IMR-90 (cell line): ENCODE measurements at regions not wholly inside any gene's neighbourhood (a gene's known extent, or its start where the extent isn't known, plus 50 kb on each side); places are given as distances from the start of the nearest gene placed in this dataset.

Source experiments
- ATAC-seq: fragments of 200-7000 bp; cut with Tn5 transposase; 2 replicates; pipeline ENCODE4 v1.9.1; 2020; ENCODE audit warnings: low read depth, mild to moderate bottlenecking, moderate library complexity
- BruUV-seq: library from RNA; stranded (reverse); fragments of 400-500 nt; replicated peaks from 2 replicates; lab custom pipeline; 2021; lab: Mats Ljungman, UMichigan
- CTCF ChIA-PET: fragments of 300-600 bp; formaldehyde crosslinking; extraction: SDS; loops from one replicate; lab custom pipeline; 2021; ENCODE audit warnings: antibody characterized with exemption; lab: Yijun Ruan, JAX
- POLR2A ChIA-PET: fragments of 300-600 bp; sonication (Branson Sonifier 250); formaldehyde crosslinking; loops from one replicate; lab custom pipeline; 2022; ENCODE audit warnings: antibody characterized with exemption; ENCODE audit not compliant: unreplicated experiment; lab: Charles Lee
- DNase-seq: peaks from one replicate; pipeline ENCODE4 v3.0.0; 2013
- H2AFZ ChIP-seq: replicated peaks from 2 replicates; pipeline ENCODE3; 2013; ENCODE audit warnings: low read length, mild to moderate bottlenecking; ENCODE audit not compliant: poor library complexity
- H2AK5ac ChIP-seq: 2 replicates; pipeline ENCODE4 v1.6.1; 2013; ENCODE audit warnings: low read depth, low read length, inconsistent platforms
- H2AK9ac ChIP-seq: replicated peaks from 2 replicates; pipeline ENCODE3; 2013; ENCODE audit warnings: mild to moderate bottlenecking, low read depth, low read length, moderate library complexity; ENCODE audit not compliant: poor library complexity
- H2BK120ac ChIP-seq: 2 replicates; pipeline ENCODE4 v1.6.1; 2013; ENCODE audit warnings: low read depth, low read length, inconsistent platforms
- H2BK15ac ChIP-seq: 3 replicates; pipeline ENCODE4 v1.6.1; 2013; ENCODE audit warnings: low read depth, low read length, inconsistent platforms
- H2BK20ac ChIP-seq: 2 replicates; pipeline ENCODE4 v1.6.1; 2013; ENCODE audit warnings: low read depth, mild to moderate bottlenecking, inconsistent platforms, low read length, moderate library complexity
- H2BK5ac ChIP-seq: 2 replicates; pipeline ENCODE4 v1.6.1; 2013; ENCODE audit warnings: mild to moderate bottlenecking, low read depth, low read length, inconsistent platforms; ENCODE audit not compliant: poor library complexity, severe bottlenecking
- H3K14ac ChIP-seq: replicated peaks from 2 replicates; pipeline ENCODE4 v1.6.1; 2013; ENCODE audit warnings: low read depth, low read length, inconsistent platforms
- H3K18ac ChIP-seq: 2 replicates; pipeline ENCODE4 v1.6.1; 2013; ENCODE audit warnings: low read depth, low read length, control low read depth
- H3K23ac ChIP-seq: 2 replicates; pipeline ENCODE4 v1.6.1; 2013; ENCODE audit warnings: low read depth, low read length, inconsistent platforms
- H3K27ac ChIP-seq: 2 replicates; pipeline ENCODE4 v1.5.1; 2013; ENCODE audit warnings: mild to moderate bottlenecking, control low read depth, low read length; ENCODE audit not compliant: insufficient read depth
- H3K27me3 ChIP-seq: 2 replicates; pipeline ENCODE4 v1.6.1; 2013; ENCODE audit warnings: low read length; ENCODE audit not compliant: control insufficient read depth, insufficient read depth
- H3K36me3 ChIP-seq: 2 replicates; pipeline ENCODE4 v1.6.1; 2013; ENCODE audit warnings: low read length, mixed read lengths; ENCODE audit not compliant: control insufficient read depth, insufficient read depth
- H3K4ac ChIP-seq: 2 replicates; pipeline ENCODE4 v1.6.1; 2013; ENCODE audit warnings: low read depth, low read length, inconsistent platforms
- H3K4me1 ChIP-seq: 2 replicates; pipeline ENCODE4 v1.6.1; 2013; ENCODE audit warnings: low read length, mixed read lengths; ENCODE audit not compliant: control insufficient read depth, insufficient read depth
- H3K4me2 ChIP-seq: 2 replicates; pipeline ENCODE4 v1.6.1; 2013; ENCODE audit warnings: low read depth, mild to moderate bottlenecking, control low read depth, low read length, moderate library complexity
- H3K4me3 ChIP-seq: 2 replicates; pipeline ENCODE4 v1.5.1; 2013; ENCODE audit warnings: low read depth, mild to moderate bottlenecking, control low read depth, low read length, moderate library complexity; ENCODE audit not compliant: insufficient read depth
- H3K56ac ChIP-seq: 2 replicates; pipeline ENCODE4 v1.6.1; 2013; ENCODE audit warnings: low read length, inconsistent platforms; ENCODE audit not compliant: insufficient read depth; ENCODE audit errors: extremely low read depth
- H3K79me1 ChIP-seq, 2 experiments: 2 replicates each; pipeline ENCODE4 v1.6.1; 2013; ENCODE audit warnings: low read length in 2 of 2, inconsistent platforms in 1 of 2, low read depth in 1 of 2
- H3K9ac ChIP-seq: 2 replicates; pipeline ENCODE4 v1.6.1; 2013; ENCODE audit warnings: low read depth, low read length, control low read depth
- H3K9me1 ChIP-seq: 2 replicates; pipeline ENCODE4 v1.6.1; 2013; ENCODE audit warnings: low read length, inconsistent platforms; ENCODE audit not compliant: insufficient read depth
- H3K9me3 ChIP-seq: 2 replicates; pipeline ENCODE4 v1.6.1; 2013; ENCODE audit warnings: low read length; ENCODE audit not compliant: control insufficient read depth, insufficient read depth
- H4K20me1 ChIP-seq: 2 replicates; pipeline ENCODE4 v1.6.1; 2013; ENCODE audit warnings: low read length, inconsistent platforms; ENCODE audit not compliant: insufficient read depth
- H4K5ac ChIP-seq: 2 replicates; pipeline ENCODE4 v1.6.1; 2013; ENCODE audit warnings: mild to moderate bottlenecking, low read depth, low read length, control low read depth
- H4K8ac ChIP-seq, 2 experiments: 2 replicates each; pipeline ENCODE4 v1.6.1; 2013; ENCODE audit warnings: low read depth in 2 of 2, low read length in 2 of 2, control low read depth in 1 of 2, inconsistent platforms in 1 of 2
- H4K91ac ChIP-seq: 2 replicates; pipeline ENCODE4 v1.6.1; 2013; ENCODE audit warnings: low read depth, low read length, inconsistent platforms; ENCODE audit not compliant: insufficient read depth
- CEBPB ChIP-seq: IDR thresholded peaks from 2 replicates; pipeline ENCODE4 v1.6.1; 2012; ENCODE audit warnings: low read depth, low read length, improper control_type of control experiment
- CHD1 ChIP-seq: IDR thresholded peaks from 2 replicates; pipeline ENCODE4 v1.6.1; 2012; ENCODE audit warnings: low read depth, low read length, improper control_type of control experiment
- FOS ChIP-seq: fragments of 150-350 bp; IDR thresholded peaks from 2 replicates; pipeline ENCODE4 v1.6.1; 2016; ENCODE audit warnings: low read depth, low read length
- MAFK ChIP-seq: IDR thresholded peaks from 2 replicates; pipeline ENCODE4 v1.6.1; 2012; ENCODE audit warnings: low read depth, low read length, improper control_type of control experiment
- MAZ ChIP-seq: IDR thresholded peaks from 2 replicates; pipeline ENCODE4 v1.6.1; 2012; ENCODE audit warnings: low read depth, mild to moderate bottlenecking, low read length, improper control_type of control experiment, moderate library complexity, borderline replicate concordance
- NFE2L2 ChIP-seq: fragments of 150-350 bp; IDR thresholded peaks from 2 replicates; pipeline ENCODE4 v1.6.1; 2016; ENCODE audit warnings: low read depth, mild to moderate bottlenecking, low read length
- RCOR1 ChIP-seq: IDR thresholded peaks from 2 replicates; pipeline ENCODE4 v1.6.1; 2012; ENCODE audit warnings: mild to moderate bottlenecking, low read length, improper control_type of control experiment; ENCODE audit not compliant: insufficient replicate concordance
- RFX5 ChIP-seq: IDR thresholded peaks from 2 replicates; pipeline ENCODE4 v1.8.0; 2012; ENCODE audit warnings: low read depth, mild to moderate bottlenecking, low read length, moderate library complexity
- SMC3 ChIP-seq: fragments of 150-350 bp; IDR thresholded peaks from 2 replicates; pipeline ENCODE4 v1.6.1; 2016; ENCODE audit warnings: low read depth, mild to moderate bottlenecking, antibody characterized with exemption, low read length, moderate library complexity
- USF2 ChIP-seq: fragments of 150-350 bp; IDR thresholded peaks from 2 replicates; pipeline ENCODE4 v1.6.1; 2017; ENCODE audit warnings: mild to moderate bottlenecking, antibody characterized with exemption, low read length, low read depth
- WGBS, 2 experiments: methylation state at CpG; one replicate each; pipeline versions ENCODE4 v1.1.5 to v1.1.7; 2013; ENCODE audit warnings: missing lambda C conversion rate in 2 of 2; ENCODE audit not compliant: insufficient read length in 1 of 2; ENCODE audit errors: extremely low coverage in 2 of 2; 5-methylcytosine and 5-hydroxymethylcytosine counted together
- dilution Hi-C: fragments of 300-500 bp; cut with HindIII; formaldehyde crosslinking; loops from one replicate; pipeline ENCODE4 v1.14.3; 2018; ENCODE audit warnings: low sequenced_read_pairs; ENCODE audit not compliant: unreplicated experiment
- in situ Hi-C: fragments of 300-500 bp; cut with MboI; formaldehyde crosslinking; loops from 3 replicates; pipeline ENCODE4 v1.14.3; 2019; ENCODE audit warnings: low sequenced_read_pairs, inconsistent platforms, mixed read lengths
- intact Hi-C: fragments of 100-400 bp; cut with micrococcal nuclease; formaldehyde crosslinking; loops from 2 replicates; pipeline ENCODE4 v1.10.0; 2022

GRCh38 chr13:111971891-111972780 lies 94.8 kb upstream of the SOX1 start:
- Histone ChIP-seq H3K9me1 (no peaks in the 10 kb centered on the region), H2BK120ac (no peak overlapping the region), H3K14ac (no peak overlapping the region), H3K27ac (no peak overlapping the region), H4K91ac (no peak overlapping the region), H3K18ac (no peak overlapping the region), H3K23ac (no peak overlapping the region), H3K4ac (no peak overlapping the region), H4K20me1 (no peaks in the 10 kb centered on the region), H3K56ac (no peak overlapping the region), H2BK5ac (no peak overlapping the region), H2AK9ac (no peak overlapping the region), H3K4me1 (no peaks in the 10 kb centered on the region), H2AFZ (no peak overlapping the region), H3K9ac (no peak overlapping the region), H4K8ac (no peak overlapping the region), H3K79me1 (no peaks in the 10 kb centered on the region), H3K36me3 (no peaks in the 10 kb centered on the region), H3K27me3 (no peaks in the 10 kb centered on the region), H4K5ac (no peak overlapping the region), H3K9me3 (peaks cover 52% of the 10 kb centered on the region), H2BK15ac (no peak overlapping the region), H2AK5ac (no peak overlapping the region), H3K4me2 (no peak overlapping the region), H3K4me3 (no peak overlapping the region), H2BK20ac (no peak overlapping the region)
- CTCF ChIA-PET, result no interaction called here
- WGBS, 2 experiments, result 24% methylated on average over 9 of the region's 25 CpGs; no CpG with 5 or more reads in 1 of the 2 experiments
- in situ Hi-C loops (no loop called here), dilution Hi-C loops (no loop called here), intact Hi-C loops (no loop called here)
- no peak for ATAC-seq
- no TSS peak for BruUV-seq
- no peak for TF ChIP-seq CHD1
- no peak for TF ChIP-seq MAZ
- TF ChIP-seq NFE2L2, result no peak
- no peak for TF ChIP-seq RCOR1
- no peak for TF ChIP-seq USF2
- no peak for TF ChIP-seq CEBPB
- no peak for TF ChIP-seq SMC3
- no peak for TF ChIP-seq MAFK
- TF ChIP-seq RFX5, result no peak
- TF ChIP-seq FOS, result no peak
- POLR2A ChIA-PET, result no interaction called here
- no peak for DNase-seq
